ENCODE measurements at regions not wholly inside any gene's neighbourhood (a gene's known extent, or its start where the extent isn't known, plus 50 kb on each side); places are given as distances from the start of the nearest gene placed in this dataset.

DNA sequence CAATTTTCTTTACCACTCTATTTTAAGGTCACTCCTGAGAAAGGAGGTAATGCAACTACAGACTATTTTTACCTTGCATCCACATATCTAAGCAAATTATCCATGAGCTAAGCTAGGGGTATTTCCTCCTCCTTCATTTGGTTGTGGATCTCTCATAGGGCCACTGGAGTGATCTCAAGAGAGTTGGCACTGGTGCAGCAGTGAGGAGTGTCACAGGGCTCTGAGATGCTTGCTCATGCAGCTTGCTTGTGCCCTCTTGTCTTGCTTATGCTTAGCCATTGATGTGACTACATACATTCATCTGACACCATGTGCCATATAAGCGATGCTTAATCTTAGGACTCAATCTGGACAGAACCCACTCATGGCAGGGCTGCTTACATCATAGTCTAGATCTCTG is 950.3 kb downstream of the TSN start:
- H3K4me3 ChIP-seq (ENCODE audit: low read length) = no peak overlapping the region
- Mint-ChIP-seq H3K4me3 (no peak overlapping the region), H3K36me3 (peaks cover 6% of the 10 kb centered on the region), H3K27me3 (ENCODE audit: low read depth in 2 of 2) (no peaks in the 10 kb centered on the region), H3K27ac (no peak overlapping the region), H3K4me1 (no peaks in the 10 kb centered on the region), H3K9me3 (peaks cover 9 to 17% of the 10 kb centered on the region in 2 donors)
- no peak for ATAC-seq
- TF ChIP-seq, protein P1, sequence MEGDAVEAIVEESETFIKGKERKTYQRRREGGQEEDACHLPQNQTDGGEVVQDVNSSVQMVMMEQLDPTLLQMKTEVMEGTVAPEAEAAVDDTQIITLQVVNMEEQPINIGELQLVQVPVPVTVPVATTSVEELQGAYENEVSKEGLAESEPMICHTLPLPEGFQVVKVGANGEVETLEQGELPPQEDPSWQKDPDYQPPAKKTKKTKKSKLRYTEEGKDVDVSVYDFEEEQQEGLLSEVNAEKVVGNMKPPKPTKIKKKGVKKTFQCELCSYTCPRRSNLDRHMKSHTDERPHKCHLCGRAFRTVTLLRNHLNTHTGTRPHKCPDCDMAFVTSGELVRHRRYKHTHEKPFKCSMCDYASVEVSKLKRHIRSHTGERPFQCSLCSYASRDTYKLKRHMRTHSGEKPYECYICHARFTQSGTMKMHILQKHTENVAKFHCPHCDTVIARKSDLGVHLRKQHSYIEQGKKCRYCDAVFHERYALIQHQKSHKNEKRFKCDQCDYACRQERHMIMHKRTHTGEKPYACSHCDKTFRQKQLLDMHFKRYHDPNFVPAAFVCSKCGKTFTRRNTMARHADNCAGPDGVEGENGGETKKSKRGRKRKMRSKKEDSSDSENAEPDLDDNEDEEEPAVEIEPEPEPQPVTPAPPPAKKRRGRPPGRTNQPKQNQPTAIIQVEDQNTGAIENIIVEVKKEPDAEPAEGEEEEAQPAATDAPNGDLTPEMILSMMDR (IDR thresholded peaks at IDR 0.05) = no peak
- H3K27me3 ChIP-seq (ENCODE audit: control insufficient read depth, insufficient read depth, low read length) = no peaks in the 10 kb centered on the region
- no peaks in the 10 kb centered on the region for H3K36me3 ChIP-seq (ENCODE audit: control insufficient read depth, insufficient read depth, low read length)
- H3K9me3 ChIP-seq (ENCODE audit: control insufficient read depth, insufficient read depth, low read length) = peaks cover 4% of the 10 kb centered on the region
- WGBS (ENCODE audit: insufficient coverage) = 100% methylated on average over 1 of the region's 1 CpG
- no peak for DNase-seq
- intact Hi-C loops (cut with micrococcal nuclease) = no loop called here
- no peaks in the 10 kb centered on the region for H3K4me1 ChIP-seq (ENCODE audit: control insufficient read depth, insufficient read depth, low read length)
- no peak overlapping the region for H3K27ac ChIP-seq (ENCODE audit: low read length)

DNA sequence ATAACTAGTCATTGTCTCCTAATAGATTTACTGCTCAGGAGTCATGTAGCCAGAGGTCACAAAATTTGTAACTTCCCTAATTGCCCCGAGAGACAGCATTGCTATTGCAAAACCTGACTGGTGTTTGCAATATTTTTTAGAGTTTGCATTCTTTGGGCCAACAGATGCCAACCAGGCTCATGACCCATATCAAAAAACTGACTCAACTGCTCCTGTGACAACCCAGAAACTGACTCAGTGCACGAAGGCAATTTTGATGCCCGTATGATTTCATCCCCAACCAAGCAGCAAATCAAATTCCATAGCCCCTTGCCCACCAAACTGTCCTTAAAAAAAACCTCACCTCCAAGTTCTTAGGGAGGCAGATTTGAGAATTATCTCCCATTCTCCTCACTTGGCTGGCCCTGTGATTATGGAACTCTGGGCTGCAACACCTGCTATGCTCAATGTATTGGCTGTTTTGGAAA is 951.3 kb downstream of the TSN start:
- H3K36me3 ChIP-seq (ENCODE audit: control insufficient read depth, insufficient read depth, low read length) = no peaks in the 10 kb centered on the region
- ATAC-seq = no peak
- Mint-ChIP-seq H3K27ac (no peak overlapping the region), H3K27me3 (ENCODE audit: low read depth in 2 of 2) (no peaks in the 10 kb centered on the region), H3K4me3 (no peak overlapping the region), H3K36me3 (peaks cover 6% of the 10 kb centered on the region), H3K4me1 (no peaks in the 10 kb centered on the region), H3K9me3 (peaks cover 9 to 17% of the 10 kb centered on the region in 2 donors)
- peaks cover 9% of the 10 kb centered on the region for H3K9me3 ChIP-seq (ENCODE audit: control insufficient read depth, insufficient read depth, low read length)
- TF ChIP-seq, protein P1 (IDR thresholded peaks at IDR 0.05) = no peak
- DNase-seq = no peak
- H3K27me3 ChIP-seq (ENCODE audit: control insufficient read depth, insufficient read depth, low read length) = no peaks in the 10 kb centered on the region
- no peak overlapping the region for H3K27ac ChIP-seq (ENCODE audit: low read length)
- no peak overlapping the region for H3K4me3 ChIP-seq (ENCODE audit: low read length)
- WGBS (ENCODE audit: insufficient coverage) = 74% methylated on average over 3 of the region's 3 CpGs
- no peaks in the 10 kb centered on the region for H3K4me1 ChIP-seq (ENCODE audit: control insufficient read depth, insufficient read depth, low read length)
- intact Hi-C loops (cut with micrococcal nuclease) = no loop called here

DNA sequence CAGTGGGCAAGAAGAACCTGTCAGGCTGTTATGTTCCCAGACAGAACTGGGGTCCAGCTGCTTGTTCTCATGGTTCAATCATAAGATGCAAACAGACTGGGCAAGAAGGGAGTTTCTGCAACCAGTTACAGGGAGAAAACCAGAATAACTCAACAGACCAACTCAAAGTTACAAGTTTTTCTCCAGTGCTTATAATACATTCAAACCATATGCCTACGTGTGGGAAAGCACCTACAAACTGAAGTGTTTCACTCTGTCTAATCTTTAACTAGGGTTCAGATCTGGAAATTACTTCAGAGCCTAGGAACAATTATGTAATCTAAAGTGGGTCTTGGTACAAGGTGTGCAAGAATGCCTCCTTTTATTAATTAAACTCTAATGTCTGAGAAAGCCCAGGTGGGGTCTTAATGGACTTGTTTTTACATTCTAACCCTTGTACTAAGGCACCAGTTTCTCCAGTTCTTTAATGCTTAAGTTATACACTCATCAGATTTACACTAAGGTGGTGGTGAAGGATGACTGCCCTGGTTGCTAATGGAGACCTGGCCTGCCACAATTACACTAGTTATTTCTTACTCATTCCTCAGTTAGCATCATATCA is 951.9 kb downstream of the TSN start:
- intact Hi-C loops (cut with micrococcal nuclease) = no loop called here
- TF ChIP-seq, protein P1 (IDR thresholded peaks at IDR 0.05) = no peak
- no peaks in the 10 kb centered on the region for H3K36me3 ChIP-seq (ENCODE audit: control insufficient read depth, insufficient read depth, low read length)
- Mint-ChIP-seq H3K36me3 (peaks cover 6% of the 10 kb centered on the region), H3K27me3 (ENCODE audit: low read depth in 2 of 2) (no peaks in the 10 kb centered on the region), H3K9me3 (peaks cover 9 to 17% of the 10 kb centered on the region in 2 donors), H3K27ac (no peak overlapping the region), H3K4me1 (no peaks in the 10 kb centered on the region), H3K4me3 (no peak overlapping the region)
- H3K4me1 ChIP-seq (ENCODE audit: control insufficient read depth, insufficient read depth, low read length) = no peaks in the 10 kb centered on the region
- DNase-seq (no peak), ATAC-seq (no peak)
- peaks cover 14% of the 10 kb centered on the region for H3K9me3 ChIP-seq (ENCODE audit: control insufficient read depth, insufficient read depth, low read length)
- H3K27me3 ChIP-seq (ENCODE audit: control insufficient read depth, insufficient read depth, low read length) = no peaks in the 10 kb centered on the region
- no peak overlapping the region for H3K4me3 ChIP-seq (ENCODE audit: low read length)
- WGBS (ENCODE audit: insufficient coverage) = 88% methylated on average over 1 of the region's 1 CpG
- no peak overlapping the region for H3K27ac ChIP-seq (ENCODE audit: low read length)

DNA sequence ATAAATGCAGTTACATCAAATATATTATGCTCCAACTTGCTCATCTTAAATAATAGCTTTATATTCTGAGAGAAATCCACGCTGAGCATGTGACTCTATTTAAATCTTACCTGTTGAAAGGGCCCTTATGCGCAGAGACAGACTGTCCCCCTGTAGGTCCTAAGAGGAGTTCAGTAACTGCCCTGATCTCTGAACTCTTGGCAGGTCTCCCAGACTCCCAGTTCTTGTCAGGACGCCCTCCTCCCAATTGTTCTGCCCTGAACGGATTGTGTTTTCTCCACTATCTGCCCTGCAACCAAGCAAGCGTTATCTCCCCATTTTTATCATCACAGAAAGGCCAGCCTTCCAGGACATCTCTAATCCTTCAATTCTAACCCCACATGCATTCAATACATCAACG is 954.6 kb downstream of the TSN start:
- ATAC-seq = no peak
- H3K27ac ChIP-seq (ENCODE audit: low read length) = no peak overlapping the region
- H3K4me3 Mint-ChIP-seq = no peak overlapping the region
- peaks cover 15% of the 10 kb centered on the region for H3K9me3 ChIP-seq (ENCODE audit: control insufficient read depth, insufficient read depth, low read length)
- no peaks in the 10 kb centered on the region for H3K4me1 Mint-ChIP-seq
- no peaks in the 10 kb centered on the region for H3K36me3 ChIP-seq (ENCODE audit: control insufficient read depth, insufficient read depth, low read length)
- no peaks in the 10 kb centered on the region for H3K27me3 ChIP-seq (ENCODE audit: control insufficient read depth, insufficient read depth, low read length)
- no peak overlapping the region for H3K4me3 ChIP-seq (ENCODE audit: low read length)
- H3K4me1 ChIP-seq (ENCODE audit: control insufficient read depth, insufficient read depth, low read length) = no peaks in the 10 kb centered on the region
- intact Hi-C loops (cut with micrococcal nuclease) = no loop called here
- H3K27ac Mint-ChIP-seq = no peak overlapping the region
- WGBS (ENCODE audit: insufficient coverage) = 80% methylated on average over 6 of the region's 6 CpGs
- H3K27me3 Mint-ChIP-seq (ENCODE audit: low read depth in 2 of 2) = no peaks in the 10 kb centered on the region
- TF ChIP-seq, protein P1 (IDR thresholded peaks at IDR 0.05) = no peak
- H3K9me3 Mint-ChIP-seq = peaks cover 16 to 33% of the 10 kb centered on the region in 2 donors
- peaks cover 14% of the 10 kb centered on the region for H3K36me3 Mint-ChIP-seq
- DNase-seq = no peak

Measured in natural killer cell (primary cell).